Stimulated activated CD8-positive, alpha-beta memory T cell treated with anti-CD3 and anti-CD28 coated beads, Interleukin-4, amount 100 ng/mL, for 4 hours (primary cell): ENCODE measurements at regions not wholly inside any gene's neighbourhood (a gene's known extent, or its start where the extent isn't known, plus 50 kb on each side); places are given as distances from the start of the nearest gene placed in this dataset.

Source experiments
- DNase-seq, 2 donors: peaks; one replicate each; pipeline ENCODE4 v3.0.0-alpha.2; 2020; ENCODE audit warnings: low read depth in 2 of 2, low spot score in 1 of 2

- no peak for DNase-seq
Observed at GRCh38 chr14:98301681-98302080, 970.3 kb downstream of the BCL11B start.

GRCh38 chr14:98304574-98304973, 967.4 kb downstream of the BCL11B start:
- DNase-seq = no peak

GRCh38 chr14:98309591-98309990, 962.4 kb downstream of the BCL11B start:
- DNase-seq = no peak

GRCh38 chr14:98312006-98312405, 960.0 kb downstream of the BCL11B start:
- DNase-seq = no peak

GRCh38 chr14:98321841-98322240, 950.2 kb downstream of the BCL11B start:
- DNase-seq = no peak

GRCh38 chr14:98323836-98324235, 948.2 kb downstream of the BCL11B start:
- DNase-seq = no peak

- DNase-seq = no peak
Observed at GRCh38 chr14:98325761-98326160, 946.2 kb downstream of the BCL11B start.

- no peak for DNase-seq
Observed at GRCh38 chr14:98328496-98328895, 943.5 kb downstream of the BCL11B start.

GRCh38 chr14:98334186-98334585, 937.8 kb downstream of the BCL11B start:
- DNase-seq = no peak

GRCh38 chr14:98341211-98341610, 930.8 kb downstream of the BCL11B start:
- DNase-seq = no peak

- no peak for DNase-seq
Observed at GRCh38 chr14:98345161-98345560, 926.8 kb downstream of the BCL11B start.

GRCh38 chr14:98347686-98348085, 924.3 kb downstream of the BCL11B start:
- DNase-seq = no peak

- DNase-seq = no peak
Observed at GRCh38 chr14:98348505-98348904, 923.5 kb downstream of the BCL11B start.

- no peak for DNase-seq
Observed at GRCh38 chr14:98350213-98350612, 921.8 kb downstream of the BCL11B start.

- DNase-seq = no peak
Observed at GRCh38 chr14:98364961-98365360, 907.0 kb downstream of the BCL11B start.

- DNase-seq = no peak
Observed at GRCh38 chr14:98366429-98366828, 905.6 kb downstream of the BCL11B start.

GRCh38 chr14:98368221-98368620, 903.8 kb downstream of the BCL11B start:
- no peak for DNase-seq

GRCh38 chr14:98368916-98369315, 903.1 kb downstream of the BCL11B start:
- DNase-seq = no peak

GRCh38 chr14:98369344-98369743, 902.7 kb downstream of the BCL11B start:
- DNase-seq = no peak

- no peak for DNase-seq
Observed at GRCh38 chr14:98370352-98370751, 901.6 kb downstream of the BCL11B start.

GRCh38 chr14:98371141-98371540, 900.9 kb downstream of the BCL11B start:
- DNase-seq = no peak

- DNase-seq = no peak
Observed at GRCh38 chr14:98374136-98374535, 897.9 kb downstream of the BCL11B start.

GRCh38 chr14:98375566-98375965, 896.4 kb downstream of the BCL11B start:
- DNase-seq = no peak

GRCh38 chr14:98379830-98380229, 892.2 kb downstream of the BCL11B start:
- DNase-seq = no peak
